Heart left ventricle (tissue), 13 donors: ENCODE measurements at regions not wholly inside any gene's neighbourhood (a gene's known extent, or its start where the extent isn't known, plus 50 kb on each side); places are given as distances from the start of the nearest gene placed in this dataset.

ENCODE experiments used
- CTCF ChIP-seq, 12 donors: fragments of 200-600 bp; sonication (generic) in 4 of 12; IDR thresholded peaks; one replicate each; pipeline versions ENCODE4 v1.5.0 to v1.8.0; 2018 to 2022; ENCODE audit warnings: antibody characterized with exemption in 12 of 12, mild to moderate bottlenecking in 5 of 12
- POLR2A ChIP-seq, 2 donors: fragments of 450-650 bp; IDR thresholded peaks; one replicate each; pipeline ENCODE4 v1.6.1; 2017; ENCODE audit warnings: antibody characterized with exemption in 2 of 2, mild to moderate bottlenecking in 2 of 2, moderate library complexity in 2 of 2
- donor health status: ischemic (EF 13 %, LVEDD 7.1; RV severe dilation, severe dysfunction).
- donor health status: DM: no; HTN: yes; CAD: no.
- donor health status: DM: no; HTN: no; CAD: no.
- donor health status: ischemic (EF 25% LVEDD 6.9; RV normal size, moderate dysfunction).
- donor health status: ischemic (EF 25% LVEDD 5.7; RV mildly dilated, moderate dysfunction).
- donor health status: ischemic (EF 35%, LVEDD 5.7; RV mildly dilated, moderate dysfunction).
- donor health status: nonischemic (EF 11% LVEDD 7.7; RV severe dilation, severe dysfunction).
- donor health status: DM: yes; HTN: yes; CAD: no.
- donor health status: PGD.
- donor health status: ischemic (EF 29% LVEDD 5.4; RV normal size, mild dysfunction).
- donor health status: nonischemic (EF 23%, LVEDD 6.1; RV moderate dilation, normal function).

GRCh38 chr6:74574794-74575193 lies 631.1 kb downstream of the COL12A1 start:
- TF ChIP-seq CTCF (IDR thresholded peaks at IDR 0.05): peak; percentile 26 to 59 (median 47)
- no peak for TF ChIP-seq POLR2A (IDR thresholded peaks at IDR 0.05)
